ENCODE measurements at regions not wholly inside any gene's neighbourhood (a gene's known extent, or its start where the extent isn't known, plus 50 kb on each side); places are given as distances from the start of the nearest gene placed in this dataset.

DNA sequence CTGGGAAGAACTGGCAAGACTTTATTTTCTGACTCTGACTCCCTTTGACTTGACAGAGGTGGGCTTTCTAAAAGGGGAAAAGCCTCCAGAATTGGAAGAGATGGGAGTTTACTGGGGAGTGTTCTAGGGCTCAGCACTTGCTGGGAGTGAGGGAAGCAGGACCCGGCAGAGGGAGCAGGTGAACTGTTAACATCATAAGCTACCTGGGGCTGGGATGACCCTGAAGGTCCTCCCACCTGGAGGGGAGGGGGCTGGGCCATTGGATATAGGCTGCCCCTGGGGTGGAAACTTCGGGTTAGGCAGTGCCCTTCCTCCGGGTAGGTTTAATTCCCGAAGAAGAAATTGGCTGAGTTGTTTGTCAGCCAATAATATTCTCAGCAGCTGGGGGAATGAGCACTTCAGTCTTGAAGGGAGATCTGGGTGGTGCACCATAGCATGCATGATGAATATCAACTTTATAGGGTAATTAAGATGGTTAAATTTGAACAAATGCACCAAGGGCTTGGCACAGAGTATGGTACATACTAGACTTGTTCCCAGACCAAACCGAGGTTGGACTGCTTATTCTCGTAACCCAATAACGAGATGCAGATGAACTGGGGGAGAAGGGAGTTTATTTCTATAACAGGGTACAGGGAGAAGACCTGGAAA, 337.0 kb downstream of the HAPSTR1 start:
- TF ChIP-seq CTCF (conservative IDR thresholded peaks at IDR 0.05 in 1 of 2, IDR thresholded peaks at IDR 0.05 in 1 of 2; ENCODE audit: low read depth in 1 of 2, low read length in 2 of 2) (no peak), EZH2 (IDR thresholded peaks at IDR 0.05; ENCODE audit: low read length, missing control alignments) (no peak)

All from fibroblast of lung (primary cell).